ENCODE measurements at regions not wholly inside any gene's neighbourhood (a gene's known extent, or its start where the extent isn't known, plus 50 kb on each side); places are given as distances from the start of the nearest gene placed in this dataset.

DNA sequence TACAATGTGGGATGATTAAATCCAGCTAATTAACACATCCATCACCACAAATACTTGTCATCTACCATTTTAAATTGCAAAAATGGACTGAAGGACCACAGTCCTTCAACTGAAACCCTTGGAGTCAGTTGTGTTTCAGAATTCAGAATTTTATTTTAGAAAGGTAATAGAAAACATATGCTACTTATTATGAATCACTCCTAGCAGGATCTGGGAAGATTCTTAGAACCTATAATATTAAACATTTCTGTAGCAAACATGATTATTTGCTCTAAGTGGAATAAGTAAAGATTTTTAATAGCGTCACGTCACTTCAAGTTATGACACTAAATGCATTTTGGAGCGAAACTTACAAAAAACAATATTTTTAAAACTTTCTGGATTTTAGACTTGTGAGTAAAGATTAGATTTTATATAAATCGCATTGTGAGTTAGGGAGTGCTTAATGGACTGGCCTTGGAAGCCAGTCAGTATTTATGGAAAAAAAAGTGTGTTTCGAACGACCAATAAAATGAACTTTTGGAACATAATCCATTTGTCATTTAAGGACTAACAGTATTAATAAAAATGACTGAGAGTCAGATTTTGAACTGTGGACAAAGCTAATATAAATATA is 71.8 kb upstream of the PHACTR2 start:
- ATAC-seq (no peak), DNase-seq (ENCODE audit: low spot score in 2 of 2) (no peak)
- no peak overlapping the region for H3K27ac Mint-ChIP-seq
- no peak overlapping the region for H3K4me3 Mint-ChIP-seq
- peaks cover 17% of the 10 kb centered on the region for H3K4me1 Mint-ChIP-seq
- H3K36me3 Mint-ChIP-seq = no peaks in the 10 kb centered on the region
- no peaks in the 10 kb centered on the region for H3K9me3 Mint-ChIP-seq

- ATAC-seq = no peak
- Mint-ChIP-seq H3K4me3 (no peak overlapping the region), H3K27ac (no peak overlapping the region)
These were observed 74.3 kb upstream of the PHACTR2 start for GRCh38 chr6:143603455-143603854.

DNA sequence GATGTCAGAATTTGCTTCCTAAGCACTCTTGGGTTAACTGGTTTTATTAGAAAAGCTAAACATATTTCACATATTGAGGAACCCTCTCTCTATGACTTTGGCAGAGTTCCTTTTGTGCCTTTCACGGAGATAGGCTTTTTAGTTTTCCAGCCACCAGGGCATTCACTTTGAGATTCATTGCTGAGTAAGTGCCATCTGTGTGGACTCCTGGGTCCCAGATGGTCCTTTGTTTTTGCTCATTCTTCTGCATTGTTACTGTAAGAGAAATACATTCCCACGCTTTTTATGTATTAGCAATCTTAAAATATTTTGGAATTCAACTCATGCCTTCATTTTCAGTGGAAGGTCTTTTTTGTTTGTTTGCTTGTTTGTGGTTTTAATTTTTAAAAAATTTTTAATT is 76.3 kb upstream of the PHACTR2 start:
- H3K4me3 Mint-ChIP-seq = no peak overlapping the region
- H3K36me3 Mint-ChIP-seq = no peaks in the 10 kb centered on the region
- no peaks in the 10 kb centered on the region for H3K9me3 Mint-ChIP-seq
- ATAC-seq (no peak), DNase-seq (ENCODE audit: low spot score in 2 of 2) (no peak)
- H3K27ac Mint-ChIP-seq = no peak overlapping the region
- H3K4me1 Mint-ChIP-seq = peaks cover 31% of the 10 kb centered on the region

More at GRCh38 chr6:143603455-143603854, 74.3 kb upstream of the PHACTR2 start:
- Mint-ChIP-seq H3K4me1 (peaks cover 23% of the 10 kb centered on the region), H3K9me3 (no peaks in the 10 kb centered on the region), H3K36me3 (no peaks in the 10 kb centered on the region)
- no peak for DNase-seq (ENCODE audit: low spot score in 2 of 2)

GRCh38 chr6:143600821-143601220 is 76.9 kb upstream of the PHACTR2 start:
- ATAC-seq = no peak
- Mint-ChIP-seq H3K4me1 (peaks cover 31% of the 10 kb centered on the region), H3K4me3 (no peak overlapping the region), H3K36me3 (no peaks in the 10 kb centered on the region), H3K27ac (no peak overlapping the region), H3K9me3 (no peaks in the 10 kb centered on the region)
- DNase-seq (ENCODE audit: low spot score in 2 of 2) = no peak

GRCh38 chr6:143598466-143599080 is 79.2 kb upstream of the PHACTR2 start:
- Mint-ChIP-seq H3K4me3 (peak overlapping the region; percentile 26), H3K36me3 (no peaks in the 10 kb centered on the region), H3K9me3 (no peaks in the 10 kb centered on the region), H3K27ac (peak overlapping the region; percentile 70), H3K4me1 (peaks cover 37% of the 10 kb centered on the region)
- ATAC-seq (peak; percentile 60), DNase-seq (ENCODE audit: low spot score in 2 of 2) (no peak)

GRCh38 chr6:143596866-143597265 is 80.9 kb upstream of the PHACTR2 start:
- Mint-ChIP-seq H3K4me3 (no peak overlapping the region), H3K4me1 (peaks cover 40% of the 10 kb centered on the region), H3K27ac (no peak overlapping the region), H3K36me3 (no peaks in the 10 kb centered on the region), H3K9me3 (no peaks in the 10 kb centered on the region)
- DNase-seq (ENCODE audit: low spot score in 2 of 2) (no peak), ATAC-seq (no peak)

GRCh38 chr6:143595251-143596036 is 82.3 kb upstream of the PHACTR2 start:
- Mint-ChIP-seq H3K36me3 (no peaks in the 10 kb centered on the region), H3K9me3 (no peaks in the 10 kb centered on the region), H3K4me1 (peaks cover 42% of the 10 kb centered on the region), H3K27ac (peak overlapping the region; percentile 6), H3K4me3 (no peak overlapping the region)
- DNase-seq (ENCODE audit: low spot score in 2 of 2) (no peak), ATAC-seq (no peak)

DNA sequence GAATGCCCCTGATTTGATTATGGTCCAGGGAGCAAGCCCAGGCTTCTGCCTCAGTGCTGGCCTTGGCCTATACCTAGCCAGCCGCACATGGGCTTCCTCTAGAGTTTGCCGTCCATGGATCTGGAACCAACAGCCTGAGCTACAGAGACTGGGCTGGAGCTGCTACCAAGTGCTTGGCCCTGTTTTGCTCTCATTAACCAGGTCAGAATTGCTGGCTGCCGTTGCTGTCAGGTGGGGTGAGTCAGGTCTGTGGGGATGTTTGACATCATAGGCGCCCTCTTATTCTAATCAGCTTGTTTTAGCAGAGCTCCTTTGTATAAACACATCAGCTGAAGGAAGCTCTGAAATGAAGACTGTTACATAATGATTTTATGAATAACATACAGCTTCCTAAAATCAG is 83.1 kb upstream of the PHACTR2 start:
- peaks cover 43% of the 10 kb centered on the region for H3K4me1 Mint-ChIP-seq
- no peaks in the 10 kb centered on the region for H3K9me3 Mint-ChIP-seq
- H3K27ac Mint-ChIP-seq = peak overlapping the region; percentile 6
- no peak overlapping the region for H3K4me3 Mint-ChIP-seq
- H3K36me3 Mint-ChIP-seq = no peaks in the 10 kb centered on the region
- DNase-seq (ENCODE audit: low spot score in 2 of 2) = no peak
- peak; percentile 92 for ATAC-seq

DNA sequence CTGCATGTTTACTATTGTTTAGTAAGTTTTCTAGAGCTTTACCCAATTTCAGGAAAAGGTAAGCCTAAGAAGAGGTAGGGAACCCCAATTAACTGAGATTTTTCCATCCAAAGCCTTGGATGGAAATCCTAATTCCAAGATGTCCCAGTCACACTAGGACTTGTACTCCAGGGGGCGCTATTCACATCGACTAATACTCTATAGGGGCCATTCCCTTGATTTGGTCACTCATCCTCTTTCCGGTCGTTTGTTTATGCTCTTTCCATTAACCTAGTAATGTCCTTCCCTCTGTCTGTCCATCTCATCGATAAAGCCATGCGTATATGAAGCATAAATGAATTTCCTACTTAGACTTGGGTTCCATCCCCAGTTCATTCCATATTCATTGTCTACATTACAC is 80.8 kb upstream of the FUCA2 start:
- H3K4me3 Mint-ChIP-seq = no peak overlapping the region
- no peaks in the 10 kb centered on the region for H3K9me3 Mint-ChIP-seq
- DNase-seq (ENCODE audit: low spot score in 2 of 2) (no peak), ATAC-seq (no peak)
- H3K36me3 Mint-ChIP-seq = no peaks in the 10 kb centered on the region
- peak overlapping the region; percentile 23 for H3K27ac Mint-ChIP-seq
- H3K4me1 Mint-ChIP-seq = peaks cover 34% of the 10 kb centered on the region

GRCh38 chr6:143591441-143591840 is 79.9 kb upstream of the FUCA2 start:
- H3K4me1 Mint-ChIP-seq = peaks cover 30% of the 10 kb centered on the region

GRCh38 chr6:143589162-143589561 is 77.6 kb upstream of the FUCA2 start:
- H3K4me1 Mint-ChIP-seq = peaks cover 30% of the 10 kb centered on the region
- H3K4me3 Mint-ChIP-seq = no peak overlapping the region
- DNase-seq (ENCODE audit: low spot score in 2 of 2) = no peak
- H3K36me3 Mint-ChIP-seq = no peaks in the 10 kb centered on the region
- peak overlapping the region; percentile 78 for H3K27ac Mint-ChIP-seq
- no peak for ATAC-seq
- no peaks in the 10 kb centered on the region for H3K9me3 Mint-ChIP-seq

More at GRCh38 chr6:143591441-143591840, 79.9 kb upstream of the FUCA2 start:
- H3K4me3 Mint-ChIP-seq = no peak overlapping the region
- DNase-seq (ENCODE audit: low spot score in 2 of 2) = no peak
- peak overlapping the region; percentile 32 for H3K27ac Mint-ChIP-seq
- no peaks in the 10 kb centered on the region for H3K36me3 Mint-ChIP-seq
- no peak for ATAC-seq
- no peaks in the 10 kb centered on the region for H3K9me3 Mint-ChIP-seq

DNA sequence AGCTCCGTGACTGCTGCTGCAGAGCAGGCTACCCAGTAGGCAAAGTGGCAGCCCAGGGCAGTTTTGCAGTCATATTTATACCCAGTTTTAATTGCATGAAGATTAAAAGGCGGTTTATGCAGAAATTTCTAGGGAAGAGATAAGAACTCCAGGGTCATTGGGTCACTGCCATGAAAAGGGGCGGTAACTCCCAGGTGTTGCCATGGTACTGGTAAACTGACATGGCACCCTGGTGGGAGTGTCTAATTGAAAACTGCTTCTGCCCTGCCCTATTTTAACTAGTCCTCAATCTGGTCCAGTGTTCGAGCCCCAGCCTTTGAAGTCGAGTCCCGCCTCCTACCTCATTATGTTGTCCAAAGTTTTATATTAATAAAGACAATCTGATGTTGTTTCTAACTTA is 75.0 kb upstream of the FUCA2 start:
- Mint-ChIP-seq H3K4me1 (peaks cover 28% of the 10 kb centered on the region), H3K36me3 (no peaks in the 10 kb centered on the region), H3K4me3 (no peak overlapping the region), H3K27ac (no peak overlapping the region), H3K9me3 (no peaks in the 10 kb centered on the region)
- ATAC-seq (no peak), DNase-seq (ENCODE audit: low spot score in 2 of 2) (no peak)

DNA sequence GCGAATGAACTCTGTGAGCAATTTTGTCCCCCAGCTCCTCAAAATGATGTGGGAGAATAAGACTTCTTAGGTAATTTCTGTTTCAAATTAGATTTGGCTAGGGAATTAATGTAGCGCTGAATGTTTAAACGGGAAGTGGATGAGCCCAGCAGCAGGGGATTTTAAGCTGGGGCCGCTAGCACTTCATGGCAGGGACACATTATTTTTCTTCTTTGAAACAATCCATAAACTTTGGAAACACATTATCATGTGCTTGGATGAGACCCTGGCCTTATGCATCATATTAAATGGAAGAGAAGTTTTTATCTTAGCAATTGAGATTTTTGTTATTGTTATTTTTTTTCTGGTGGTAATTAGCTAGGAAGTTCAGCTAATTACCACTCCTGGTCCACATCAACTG is 74.2 kb upstream of the FUCA2 start:
- H3K9me3 Mint-ChIP-seq = no peaks in the 10 kb centered on the region
- no peak for ATAC-seq
- H3K27ac Mint-ChIP-seq = peak overlapping the region; percentile 30
- H3K4me1 Mint-ChIP-seq = peaks cover 37% of the 10 kb centered on the region
- H3K4me3 Mint-ChIP-seq = no peak overlapping the region
- DNase-seq (ENCODE audit: low spot score in 2 of 2) = no peak
- peaks cover under 1% of the 10 kb centered on the region for H3K36me3 Mint-ChIP-seq

DNA sequence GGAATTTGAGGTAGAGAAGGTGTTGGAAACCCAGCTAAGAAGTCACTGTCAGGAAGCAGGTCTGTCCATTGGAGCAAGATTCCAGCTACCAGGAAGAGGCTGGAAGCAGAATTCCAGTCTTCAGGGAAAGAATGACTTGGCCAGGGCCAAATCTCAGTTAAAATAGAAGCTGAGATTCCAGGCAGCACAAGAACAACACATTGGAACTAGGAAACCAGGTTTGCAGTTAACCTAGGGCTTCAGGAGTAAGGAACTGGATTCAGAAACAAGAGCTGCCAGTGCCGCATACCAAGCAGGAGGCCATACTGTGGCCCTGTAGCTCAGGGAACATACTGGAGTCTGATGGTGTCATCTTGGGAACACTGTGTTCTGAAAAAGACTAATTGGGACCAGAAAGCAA is 73.7 kb upstream of the FUCA2 start:
- peaks cover 4% of the 10 kb centered on the region for H3K36me3 Mint-ChIP-seq
- no peak for ATAC-seq
- no peak overlapping the region for H3K4me3 Mint-ChIP-seq
- DNase-seq (ENCODE audit: low spot score in 2 of 2) = no peak
- peaks cover 40% of the 10 kb centered on the region for H3K4me1 Mint-ChIP-seq
- no peaks in the 10 kb centered on the region for H3K9me3 Mint-ChIP-seq
- no peak overlapping the region for H3K27ac Mint-ChIP-seq

- Mint-ChIP-seq H3K36me3 (peaks cover 4% of the 10 kb centered on the region), H3K4me1 (peaks cover 42% of the 10 kb centered on the region), H3K27ac (peak overlapping the region; percentile 82), H3K9me3 (no peaks in the 10 kb centered on the region), H3K4me3 (no peak overlapping the region)
- DNase-seq (ENCODE audit: low spot score in 2 of 2) = no peak
- no peak for ATAC-seq
These were observed 72.2 kb upstream of the FUCA2 start for GRCh38 chr6:143583542-143584327.

Measured in stimulated activated effector memory CD8-positive, alpha-beta T cell treated with anti-CD3 and anti-CD28 coated beads, Interleukin-12 subunit alpha, Interleukin-12 subunit beta, amount 100 ng/mL, for 72 hours (primary cell).